VCaP (cell line): ENCODE measurements at regions not wholly inside any gene's neighbourhood (a gene's known extent, or its start where the extent isn't known, plus 50 kb on each side); places are given as distances from the start of the nearest gene placed in this dataset.

Experiments used
- H3K27ac ChIP-seq: fragments of 450-650 bp; 2 replicates; pipeline ENCODE4 v1.5.1; 2017
- TF ChIP-seq, protein P1 (sequence below): fragments of 450-650 bp; conservative IDR thresholded peaks from 2 replicates; pipeline ENCODE4 v1.5.1; 2017; ENCODE audit warnings: mild to moderate bottlenecking, moderate library complexity

DNA sequence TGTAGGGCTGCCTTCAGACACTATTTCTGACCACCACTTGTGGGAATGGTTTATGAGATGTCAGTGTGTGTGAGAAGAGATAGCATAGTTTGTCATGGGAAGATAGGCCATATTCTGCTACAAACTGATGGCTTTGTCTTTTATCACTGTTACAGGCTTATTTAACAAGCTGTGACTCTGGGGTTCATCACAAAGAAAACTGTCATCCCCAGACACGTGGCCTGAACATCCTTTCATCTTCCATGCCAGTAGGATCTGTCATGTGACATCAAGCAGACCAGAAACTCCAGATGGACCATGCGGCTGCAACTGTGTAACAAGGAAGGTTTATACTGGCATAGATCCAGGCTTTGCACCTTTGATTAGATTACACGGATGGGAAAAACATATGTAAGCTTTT, 128.6 kb upstream of the KCNH7 start:
- H3K27ac ChIP-seq = no peak overlapping the region
- TF ChIP-seq, protein P1, sequence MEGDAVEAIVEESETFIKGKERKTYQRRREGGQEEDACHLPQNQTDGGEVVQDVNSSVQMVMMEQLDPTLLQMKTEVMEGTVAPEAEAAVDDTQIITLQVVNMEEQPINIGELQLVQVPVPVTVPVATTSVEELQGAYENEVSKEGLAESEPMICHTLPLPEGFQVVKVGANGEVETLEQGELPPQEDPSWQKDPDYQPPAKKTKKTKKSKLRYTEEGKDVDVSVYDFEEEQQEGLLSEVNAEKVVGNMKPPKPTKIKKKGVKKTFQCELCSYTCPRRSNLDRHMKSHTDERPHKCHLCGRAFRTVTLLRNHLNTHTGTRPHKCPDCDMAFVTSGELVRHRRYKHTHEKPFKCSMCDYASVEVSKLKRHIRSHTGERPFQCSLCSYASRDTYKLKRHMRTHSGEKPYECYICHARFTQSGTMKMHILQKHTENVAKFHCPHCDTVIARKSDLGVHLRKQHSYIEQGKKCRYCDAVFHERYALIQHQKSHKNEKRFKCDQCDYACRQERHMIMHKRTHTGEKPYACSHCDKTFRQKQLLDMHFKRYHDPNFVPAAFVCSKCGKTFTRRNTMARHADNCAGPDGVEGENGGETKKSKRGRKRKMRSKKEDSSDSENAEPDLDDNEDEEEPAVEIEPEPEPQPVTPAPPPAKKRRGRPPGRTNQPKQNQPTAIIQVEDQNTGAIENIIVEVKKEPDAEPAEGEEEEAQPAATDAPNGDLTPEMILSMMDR = no peak

DNA sequence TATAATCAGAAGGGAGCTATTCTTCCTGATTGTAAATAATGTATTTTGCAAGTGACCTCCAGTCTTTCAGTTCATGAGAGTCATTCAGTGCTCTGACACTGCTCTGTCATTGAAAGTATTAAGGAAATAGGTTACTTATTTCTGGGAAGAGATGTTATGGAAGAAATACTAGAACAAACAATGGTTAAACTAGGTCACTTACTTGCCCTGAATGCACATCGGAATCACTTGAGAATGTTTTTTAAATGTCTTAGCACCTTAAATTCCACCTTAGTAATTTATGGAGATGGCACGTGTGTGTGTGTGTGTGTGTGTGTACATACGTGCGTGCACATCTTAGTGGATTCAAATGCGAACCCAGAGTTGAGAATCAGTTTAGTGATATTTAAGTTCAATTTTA, 126.6 kb upstream of the KCNH7 start:
- TF ChIP-seq, protein P1 = no peak
- no peak overlapping the region for H3K27ac ChIP-seq

DNA sequence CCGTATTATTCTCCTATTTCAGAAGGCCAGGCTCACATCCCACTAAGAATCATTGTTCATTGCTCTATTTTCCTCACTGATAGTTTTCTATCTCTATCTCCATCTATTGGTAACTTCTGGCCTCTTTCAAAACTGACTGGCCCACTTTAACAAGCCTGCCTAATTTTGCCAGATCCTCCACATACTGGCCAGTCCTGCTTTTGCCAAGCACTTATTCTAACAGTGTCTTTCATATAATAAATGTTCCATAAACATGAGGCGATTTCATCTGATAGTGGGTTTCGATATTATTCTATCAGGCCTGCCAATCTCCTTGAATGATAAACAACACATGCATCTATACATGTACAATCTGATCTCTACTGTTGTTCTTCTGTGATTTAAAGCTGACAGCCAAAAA, 125.9 kb upstream of the KCNH7 start:
- TF ChIP-seq, protein P1 = no peak
- no peak overlapping the region for H3K27ac ChIP-seq

DNA sequence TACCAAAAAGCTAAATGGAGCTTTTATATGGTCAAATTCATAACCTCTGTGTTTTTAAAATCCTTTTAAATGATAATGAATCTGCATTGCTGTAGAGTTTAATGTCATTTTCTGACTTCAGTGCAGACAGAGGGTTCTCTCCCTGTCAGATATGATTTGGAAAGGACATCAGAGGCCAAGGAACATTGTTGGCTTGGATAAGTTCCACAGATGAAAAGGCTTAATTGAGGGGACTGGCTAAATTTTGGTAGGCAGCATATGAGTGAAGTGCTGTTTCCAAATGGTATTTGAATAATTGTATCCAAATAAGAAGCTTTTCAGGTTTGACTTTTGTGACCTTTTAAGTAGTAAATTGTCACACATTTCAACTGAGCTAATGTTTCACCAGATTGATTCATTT, 124.6 kb upstream of the KCNH7 start:
- H3K27ac ChIP-seq = no peak overlapping the region
- TF ChIP-seq, protein P1 = no peak

DNA sequence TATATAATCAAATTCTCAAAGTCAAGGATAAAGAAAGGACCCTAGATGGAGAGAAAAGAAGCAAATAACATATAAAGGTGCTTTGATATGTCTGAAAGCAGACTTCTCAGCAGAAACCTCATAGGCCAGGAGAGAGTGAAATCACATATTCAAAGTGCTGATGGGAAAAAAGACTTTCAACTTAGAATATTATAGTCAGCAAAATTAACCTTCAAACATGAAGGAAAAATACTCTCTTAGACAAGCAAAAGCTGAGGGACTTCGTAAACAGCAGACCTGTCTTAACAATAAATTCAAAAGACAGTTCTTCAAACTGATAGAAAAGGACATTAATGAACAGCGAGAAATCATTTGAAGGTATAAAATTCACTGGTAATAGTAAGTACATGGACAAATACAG, 107.2 kb upstream of the KCNH7 start:
- TF ChIP-seq, protein P1 = no peak
- H3K27ac ChIP-seq = no peak overlapping the region

DNA sequence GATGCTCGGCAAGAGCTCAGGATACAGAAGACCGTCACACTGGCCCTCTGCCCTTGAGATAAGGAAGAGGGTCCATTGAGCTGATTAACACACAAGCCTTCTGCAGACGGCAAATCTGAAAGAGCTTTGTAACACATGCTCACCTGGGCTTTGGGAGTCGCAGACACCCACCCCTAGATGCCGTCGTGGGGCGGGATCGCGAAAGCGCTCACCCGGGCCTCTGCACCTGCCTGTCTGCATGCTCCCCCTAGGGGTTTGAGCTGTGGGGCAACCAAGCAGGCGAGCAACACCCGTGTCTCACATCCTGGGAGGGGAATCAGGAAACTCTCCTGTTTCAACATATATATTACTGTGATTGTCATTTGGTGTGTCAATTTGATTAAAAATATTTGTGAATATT, 99.8 kb upstream of the KCNH7 start:
- TF ChIP-seq, protein P1 = no peak; the same call in 1 of the 2 replicates
- no peak overlapping the region for H3K27ac ChIP-seq

DNA sequence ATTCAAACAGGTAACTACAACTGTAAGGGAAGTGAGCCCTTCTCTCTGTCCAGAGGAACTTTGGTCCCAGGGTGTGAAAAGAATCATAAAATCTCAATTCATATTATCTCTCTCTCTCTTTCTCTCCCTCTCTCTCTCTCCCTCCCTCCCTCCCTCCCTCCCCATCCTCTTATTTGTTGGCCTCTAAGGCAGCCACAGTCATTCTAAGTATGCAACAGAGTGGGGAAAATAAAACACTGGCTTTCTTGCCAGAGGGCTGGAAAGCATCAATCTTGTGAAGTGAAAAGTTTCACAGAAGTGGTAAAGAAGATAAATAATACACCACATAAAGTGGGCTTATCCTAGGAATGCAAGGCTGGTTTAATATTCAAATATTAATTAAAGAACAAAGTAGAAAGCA, 95.6 kb upstream of the KCNH7 start:
- H3K27ac ChIP-seq = no peak overlapping the region
- TF ChIP-seq, protein P1 = no peak

DNA sequence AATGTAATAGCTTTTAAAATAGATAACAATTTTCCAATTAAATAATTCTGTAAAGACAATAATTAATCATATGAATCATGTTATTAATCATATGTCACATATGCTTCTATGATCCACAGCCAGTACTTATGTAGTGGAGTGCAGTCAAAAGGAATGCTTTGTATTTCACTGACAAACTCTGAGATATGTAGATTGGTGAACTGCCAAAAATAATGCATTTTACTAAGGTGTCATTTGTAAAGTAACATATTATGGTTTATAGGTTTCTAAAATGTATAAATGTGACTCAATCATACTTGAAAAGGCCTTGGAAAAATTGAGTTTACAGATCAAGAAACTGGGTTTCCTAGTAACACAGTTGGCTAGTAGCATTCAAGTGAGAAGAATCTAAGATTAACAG, 93.8 kb upstream of the KCNH7 start:
- H3K27ac ChIP-seq = no peak overlapping the region
- TF ChIP-seq, protein P1 = no peak
